HepG2 (cell line): ENCODE measurements at regions not wholly inside any gene's neighbourhood (a gene's known extent, or its start where the extent isn't known, plus 50 kb on each side); places are given as distances from the start of the nearest gene placed in this dataset.

Source experiments
- ATAC-seq: fragments of 200-7000 bp; cut with Tn5 transposase; 3 replicates; pipeline ENCODE4 v1.9.1; 2020; ENCODE audit warnings: mild to moderate bottlenecking, moderate library complexity
- BruUV-seq: library from RNA; stranded (reverse); fragments of 400-500 nt; replicated peaks from 2 replicates; lab custom pipeline; 2021; lab: Mats Ljungman, UMichigan
- CTCF ChIA-PET: fragments of 300-600 bp; formaldehyde crosslinking; extraction: SDS; loops from one replicate; lab custom pipeline; 2021; ENCODE audit warnings: low total read pairs, inconsistent platforms, low intra/inter-chr PET ratio; lab: Yijun Ruan, JAX
- POLR2A ChIA-PET: fragments of 350-600 bp; sonication (Branson Sonifier 250); formaldehyde crosslinking; loops from one replicate; lab custom pipeline; 2020; ENCODE audit warnings: antibody characterized with exemption, inconsistent platforms; lab: Yijun Ruan, JAX
- DNase-seq: peaks from one replicate; pipeline ENCODE4 v3.0.0-alpha.2; 2015; ENCODE audit warnings: low spot score
- FAIRE-seq: peaks from 3 replicates; lab custom pipeline; 2011; peaks lifted over from hg19 to GRCh38; lab: Jason Lieb, UNC
- H2AFZ ChIP-seq: one replicate; pipeline ENCODE4 v1.6.1; 2011; ENCODE audit warnings: low read length, inconsistent platforms
- H3K27ac ChIP-seq: fragments of 300-600 bp; 3 replicates; pipeline ENCODE4 v1.8.0; 2011; ENCODE audit warnings: mixed run types, mild to moderate bottlenecking, mixed read lengths, low read length, inconsistent platforms; ENCODE audit not compliant: insufficient read depth; ENCODE audit errors: extremely low read length
- H3K27me3 ChIP-seq, 2 experiments: fragments of 200-600 bp in 1 of 2; 2 replicates in 1 of 2; 3 replicates in 1 of 2; pipeline versions ENCODE4 v1.6.0 to v1.8.0; 2011; ENCODE audit warnings: low read length in 2 of 2, mild to moderate bottlenecking in 2 of 2, moderate library complexity in 2 of 2, inconsistent platforms in 1 of 2; ENCODE audit not compliant: insufficient read depth in 2 of 2, control insufficient read depth in 1 of 2
- H3K36me3 ChIP-seq, 2 experiments: fragments of 200-600 bp in 1 of 2; replicated peaks in 1 of 2; 2 replicates in 1 of 2; 3 replicates in 1 of 2; pipeline versions ENCODE4 v1.5.1 to v1.8.0; 2011; ENCODE audit warnings: low read length in 2 of 2, inconsistent platforms in 1 of 2; ENCODE audit not compliant: insufficient read depth in 2 of 2, control insufficient read depth in 1 of 2
- H3K4me1 ChIP-seq: 2 replicates; pipeline ENCODE4 v1.5.1; 2012; ENCODE audit warnings: low read length, inconsistent platforms; ENCODE audit not compliant: insufficient read depth
- H3K4me2 ChIP-seq: 2 replicates; pipeline ENCODE4 v1.6.0; 2011; ENCODE audit warnings: low read depth, low read length, inconsistent platforms
- H3K4me3 ChIP-seq, 3 experiments: fragments of 200-600 bp in 1 of 3; sonication (generic), shearing (Covaris generic) in 1 of 3; replicated peaks in 1 of 3; 2 replicates each; pipeline ENCODE4 v1.5.1; 2011 to 2016; ENCODE audit warnings: low read length in 3 of 3, inconsistent platforms in 2 of 3, low read depth in 2 of 3, mild to moderate bottlenecking in 2 of 3, control low read depth in 1 of 3, mixed read lengths in 1 of 3; ENCODE audit not compliant: insufficient read depth in 1 of 3
- H3K79me2 ChIP-seq: one replicate; pipeline ENCODE4 v1.6.1; 2011; ENCODE audit warnings: low read length, inconsistent platforms; ENCODE audit not compliant: insufficient read depth
- H3K9ac ChIP-seq: 2 replicates; pipeline ENCODE4 v1.6.0; 2011; ENCODE audit warnings: mild to moderate bottlenecking, low read depth, low read length, inconsistent platforms; ENCODE audit not compliant: insufficient read depth
- H3K9me3 ChIP-seq: 2 replicates; pipeline ENCODE4 v1.5.1; 2012; ENCODE audit warnings: mild to moderate bottlenecking, low read length
- H4K20me1 ChIP-seq: 2 replicates; pipeline ENCODE4 v1.6.0; 2011; ENCODE audit warnings: inconsistent platforms, mild to moderate bottlenecking, low read length, moderate library complexity; ENCODE audit not compliant: insufficient read depth
- FLYWCH1 ChIP-seq: sonication (generic); formaldehyde crosslinking; IDR thresholded peaks from 2 replicates; pipeline ENCODE4 v1.8.1; 2023; ENCODE audit warnings: mild to moderate bottlenecking, missing genetic modification reagents
- FOXA3 ChIP-seq: IDR thresholded peaks from 2 replicates; pipeline ENCODE4 v1.6.1; 2016; ENCODE audit warnings: missing genetic modification reagents, missing compliant biosample characterization
- HMGA1 ChIP-seq: sonication (generic); formaldehyde crosslinking; conservative IDR thresholded peaks from 2 replicates; pipeline ENCODE4 v1.4.0; 2020; ENCODE audit warnings: missing genetic modification reagents
- NCOA5 ChIP-seq: sonication (generic); formaldehyde crosslinking; IDR thresholded peaks from 2 replicates; pipeline ENCODE4 v1.4.0; 2020; ENCODE audit warnings: missing genetic modification reagents
- POGK ChIP-seq: sonication (generic); formaldehyde crosslinking; conservative IDR thresholded peaks from 2 replicates; pipeline ENCODE4 v1.8.0; 2022; ENCODE audit warnings: mild to moderate bottlenecking, moderate library complexity, missing genetic modification reagents
- PRDM15 ChIP-seq: sonication (generic); formaldehyde crosslinking; IDR thresholded peaks from 2 replicates; pipeline ENCODE4 v1.4.0; 2020; ENCODE audit warnings: missing genetic modification reagents
- RAD21 ChIP-seq: fragments of 450-650 bp; formaldehyde crosslinking; IDR thresholded peaks from 2 replicates; pipeline ENCODE4 v1.5.0; 2020; ENCODE audit warnings: mild to moderate bottlenecking
- ZSCAN12 ChIP-seq: sonication (generic); formaldehyde crosslinking; IDR thresholded peaks from 2 replicates; pipeline ENCODE4 v1.9.0; 2021; ENCODE audit warnings: mild to moderate bottlenecking, missing genetic modification reagents
- WGBS: methylation state at CpG from one replicate; pipeline ENCODE4 v1.1.6; 2017; ENCODE audit warnings: low lambda C conversion rate; 5-methylcytosine and 5-hydroxymethylcytosine counted together
- in situ Hi-C: cut with HindIII; loops from 2 replicates; pipeline ENCODE4 v1.10.0; 2017; ENCODE audit warnings: low pct_unique_long_range_greater_than_20kb; ENCODE audit not compliant: extremely low pct_ligation_motif_present
- intact Hi-C: fragments of 100-400 bp; cut with micrococcal nuclease; formaldehyde crosslinking; loops from one replicate; pipeline ENCODE4 v1.10.0; 2022; ENCODE audit not compliant: unreplicated experiment
- TF ChIP-seq, protein P1 (sequence below): sonication (generic); formaldehyde crosslinking; IDR thresholded peaks from 2 replicates; pipeline ENCODE4 v1.8.1; 2022; ENCODE audit warnings: mild to moderate bottlenecking, missing genetic modification reagents

DNA sequence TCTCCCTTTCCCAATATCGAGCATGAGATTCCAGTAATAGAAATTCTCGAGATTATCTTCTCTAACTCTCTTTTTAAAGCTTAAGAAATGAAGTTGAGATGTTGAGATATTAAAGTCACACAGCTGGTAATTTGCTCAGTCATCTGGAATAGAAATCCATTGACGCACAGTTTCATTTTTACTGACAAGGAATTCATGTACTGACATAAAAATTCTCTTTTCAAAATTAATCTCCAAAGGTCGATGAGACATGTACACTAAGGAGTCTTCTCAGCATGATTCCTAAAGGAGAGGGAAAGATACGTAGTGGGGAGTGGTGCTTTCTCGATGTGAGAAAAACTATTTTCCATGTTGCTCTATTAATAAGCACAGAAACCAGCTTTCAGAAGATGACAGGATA is 1639.5 kb upstream of the MIR17HG start:
- in situ Hi-C loops = no loop called here
- Histone ChIP-seq H3K9ac (no peak overlapping the region), H4K20me1 (no peaks in the 10 kb centered on the region), H3K4me2 (no peak overlapping the region), H3K4me3 (no peak overlapping the region), H3K27me3 (no peaks in the 10 kb centered on the region; a peak in 1 of 5 replicates), H2AFZ (no peak overlapping the region), H3K4me1 (no peaks in the 10 kb centered on the region), H3K79me2 (no peaks in the 10 kb centered on the region), H3K9me3 (no peaks in the 10 kb centered on the region), H3K27ac (no peak overlapping the region), H3K36me3 (no peaks in the 10 kb centered on the region)
- BruUV-seq = no TSS peak
- ATAC-seq = no peak
- FAIRE-seq = no peak
- ChIA-PET CTCF (no interaction called here), POLR2A (no interaction called here)
- 20% methylated on average over 6 of the region's 6 CpGs for WGBS
- DNase-seq = no peak
- intact Hi-C loops = no loop called here
- no peak for TF ChIP-seq HMGA1
- TF ChIP-seq NCOA5 (CRISPR knock-in tag) = no peak
- TF ChIP-seq FLYWCH1 (CRISPR knock-in tag) = no peak
- TF ChIP-seq FOXA3 = no peak
- no peak for TF ChIP-seq RAD21
- TF ChIP-seq, protein P1, sequence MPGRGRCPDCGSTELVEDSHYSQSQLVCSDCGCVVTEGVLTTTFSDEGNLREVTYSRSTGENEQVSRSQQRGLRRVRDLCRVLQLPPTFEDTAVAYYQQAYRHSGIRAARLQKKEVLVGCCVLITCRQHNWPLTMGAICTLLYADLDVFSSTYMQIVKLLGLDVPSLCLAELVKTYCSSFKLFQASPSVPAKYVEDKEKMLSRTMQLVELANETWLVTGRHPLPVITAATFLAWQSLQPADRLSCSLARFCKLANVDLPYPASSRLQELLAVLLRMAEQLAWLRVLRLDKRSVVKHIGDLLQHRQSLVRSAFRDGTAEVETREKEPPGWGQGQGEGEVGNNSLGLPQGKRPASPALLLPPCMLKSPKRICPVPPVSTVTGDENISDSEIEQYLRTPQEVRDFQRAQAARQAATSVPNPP (CRISPR knock-in tag) = no peak
- TF ChIP-seq ZSCAN12 (CRISPR knock-in tag) = no peak
- no peak for TF ChIP-seq POGK (CRISPR knock-in tag)
- no peak for TF ChIP-seq PRDM15 (CRISPR knock-in tag)
